Brain microvascular endothelial cell (primary cell): ENCODE measurements at regions not wholly inside any gene's neighbourhood (a gene's known extent, or its start where the extent isn't known, plus 50 kb on each side); places are given as distances from the start of the nearest gene placed in this dataset.

ENCODE experiments used
- DNase-seq: peaks from one replicate; pipeline ENCODE4 v3.0.0-alpha.2; 2020
- H3K27ac ChIP-seq: fragments of 250-450 bp; sonication (Bioruptor Pico); 2 replicates; pipeline ENCODE4 v1.5.1; 2020; ENCODE audit warnings: mild to moderate bottlenecking, moderate library complexity
- H3K27me3 ChIP-seq: fragments of 250-450 bp; sonication (Bioruptor Pico); replicated peaks from 2 replicates; pipeline ENCODE4 v1.5.1; 2020; ENCODE audit warnings: mild to moderate bottlenecking
- H3K36me3 ChIP-seq: fragments of 250-450 bp; sonication (Bioruptor Pico); replicated peaks from 2 replicates; pipeline ENCODE4 v1.5.1; 2020; ENCODE audit warnings: mild to moderate bottlenecking
- H3K4me3 ChIP-seq: 2 replicates; pipeline ENCODE4 v1.5.1; 2011; ENCODE audit warnings: low read depth, mild to moderate bottlenecking, control low read depth, low read length, moderate library complexity
- CTCF ChIP-seq: IDR thresholded peaks from 2 replicates; pipeline ENCODE4 v1.5.1; 2011; ENCODE audit warnings: low read depth, mild to moderate bottlenecking, moderate library complexity, low read length, control low read depth, inconsistent platforms; ENCODE audit errors: missing control alignments
- in situ Hi-C: cut with HindIII; loops from 2 replicates; pipeline ENCODE4 v1.10.0; 2017; ENCODE audit warnings: low sequenced_read_pairs, low pct_ligation_motif_present

- in situ Hi-C loops, result no loop called here
- no peak for TF ChIP-seq CTCF
- Histone ChIP-seq H3K27ac (no peak overlapping the region), H3K27me3 (no peaks in the 10 kb centered on the region), H3K4me3 (no peak overlapping the region), H3K36me3 (no peaks in the 10 kb centered on the region)
- DNase-seq, result no peak
Observed at GRCh38 chr2:125562924-125563323, 1093.0 kb upstream of the GYPC start.

GRCh38 chr2:125564471-125564870 lies 1091.5 kb upstream of the GYPC start:
- no peak for TF ChIP-seq CTCF
- no peak for DNase-seq
- H3K4me3 ChIP-seq, result no peak overlapping the region
- H3K27me3 ChIP-seq, result no peaks in the 10 kb centered on the region
- in situ Hi-C loops, result no loop called here
- H3K27ac ChIP-seq, result no peak overlapping the region
- no peaks in the 10 kb centered on the region for H3K36me3 ChIP-seq

GRCh38 chr2:125566422-125566821 lies 1089.5 kb upstream of the GYPC start:
- no peak for DNase-seq
- Histone ChIP-seq H3K4me3 (no peak overlapping the region), H3K36me3 (no peaks in the 10 kb centered on the region), H3K27ac (no peak overlapping the region), H3K27me3 (no peaks in the 10 kb centered on the region)
- TF ChIP-seq CTCF, result no peak
- in situ Hi-C loops, result no loop called here

GRCh38 chr2:125567100-125567499 lies 1088.9 kb upstream of the GYPC start:
- no peak overlapping the region for H3K27ac ChIP-seq
- no peaks in the 10 kb centered on the region for H3K36me3 ChIP-seq
- TF ChIP-seq CTCF, result no peak
- in situ Hi-C loops, result no loop called here
- H3K27me3 ChIP-seq, result no peaks in the 10 kb centered on the region
- H3K4me3 ChIP-seq, result no peak overlapping the region
- no peak for DNase-seq

GRCh38 chr2:125572660-125573059 lies 1083.3 kb upstream of the GYPC start:
- H3K27me3 ChIP-seq, result no peaks in the 10 kb centered on the region

More at GRCh38 chr2:125572660-125573059, 1083.3 kb upstream of the GYPC start:
- no peak for TF ChIP-seq CTCF
- in situ Hi-C loops, result no loop called here
- Histone ChIP-seq H3K4me3 (no peak overlapping the region), H3K36me3 (no peaks in the 10 kb centered on the region), H3K27ac (no peak overlapping the region)
- no peak for DNase-seq
